Testis (tissue), 2 donors: ENCODE measurements at regions not wholly inside any gene's neighbourhood (a gene's known extent, or its start where the extent isn't known, plus 50 kb on each side); places are given as distances from the start of the nearest gene placed in this dataset.

ENCODE experiments used
- CTCF ChIP-seq, 3 experiments: fragments of 450-650 bp in 2 of 3; fragments of 200-600 bp in 1 of 3; sonication (generic) in 1 of 3; IDR thresholded peaks; one replicate each; pipeline ENCODE4 v1.5.1; 2016 to 2019; ENCODE audit warnings: antibody characterized with exemption in 3 of 3, mild to moderate bottlenecking in 2 of 3, moderate library complexity in 1 of 3
- POLR2A ChIP-seq: fragments of 450-650 bp; IDR thresholded peaks from one replicate; pipeline ENCODE4 v1.6.1; 2017; ENCODE audit warnings: antibody characterized with exemption, mild to moderate bottlenecking, moderate library complexity

GRCh38 chr6:137942736-137943135, 75.7 kb downstream of the TNFAIP3 start:
- TF ChIP-seq CTCF (IDR thresholded peaks at IDR 0.05) (no peak), POLR2A (no peak)
